NCI-H1930 (cell line): ENCODE measurements at regions not wholly inside any gene's neighbourhood (a gene's known extent, or its start where the extent isn't known, plus 50 kb on each side); places are given as distances from the start of the nearest gene placed in this dataset.

Source experiments
- DNase-seq, 2 experiments: peaks; one replicate each; lab custom pipeline; 2025; lab: John Stamatoyannopoulos, UW

- DNase-seq = no peak
Measured at GRCh38 chr5:124463851-124464250, 282.6 kb downstream of the ZNF608 start.

- DNase-seq = no peak
Measured at GRCh38 chr5:124462751-124463150, 283.7 kb downstream of the ZNF608 start.

GRCh38 chr5:124461941-124462340, 284.5 kb downstream of the ZNF608 start:
- peak; percentile 71 to 81 for DNase-seq

- no peak for DNase-seq
Measured at GRCh38 chr5:124461157-124461556, 285.3 kb downstream of the ZNF608 start.

- no peak for DNase-seq
Measured at GRCh38 chr5:124460642-124461041, 285.8 kb downstream of the ZNF608 start.

- no peak for DNase-seq
Measured at GRCh38 chr5:124459984-124460383, 286.5 kb downstream of the ZNF608 start.

- no peak for DNase-seq
Measured at GRCh38 chr5:124457901-124458300, 288.5 kb downstream of the ZNF608 start.

GRCh38 chr5:124457101-124457500, 289.3 kb downstream of the ZNF608 start:
- DNase-seq = peak; percentile 20 to 32

- DNase-seq = no peak
Measured at GRCh38 chr5:124456249-124456648, 290.2 kb downstream of the ZNF608 start.

- no peak for DNase-seq
Measured at GRCh38 chr5:124454081-124454480, 292.4 kb downstream of the ZNF608 start.

GRCh38 chr5:124453221-124454051, 293.0 kb downstream of the ZNF608 start:
- no peak for DNase-seq

GRCh38 chr5:124452412-124452811, 294.0 kb downstream of the ZNF608 start:
- DNase-seq = no peak

GRCh38 chr5:124451721-124452383, 294.6 kb downstream of the ZNF608 start:
- no peak for DNase-seq

GRCh38 chr5:124446120-124446519, 300.3 kb downstream of the ZNF608 start:
- no peak for DNase-seq

GRCh38 chr5:124445070-124445619, 301.3 kb downstream of the ZNF608 start:
- no peak for DNase-seq

GRCh38 chr5:124444147-124444775, 302.2 kb downstream of the ZNF608 start:
- no peak for DNase-seq

GRCh38 chr5:124440471-124440870, 306.0 kb downstream of the ZNF608 start:
- DNase-seq = no peak

GRCh38 chr5:124439609-124440008, 306.8 kb downstream of the ZNF608 start:
- DNase-seq = no peak

- no peak for DNase-seq
Measured at GRCh38 chr5:124438903-124439281, 307.5 kb downstream of the ZNF608 start.

- no peak for DNase-seq
Measured at GRCh38 chr5:124438026-124438902, 308.2 kb downstream of the ZNF608 start.

- DNase-seq = no peak
Measured at GRCh38 chr5:124436294-124436693, 310.1 kb downstream of the ZNF608 start.

- DNase-seq = no peak
Measured at GRCh38 chr5:124433170-124433569, 313.3 kb downstream of the ZNF608 start.
